Brain microvascular endothelial cell (primary cell): ENCODE measurements at regions not wholly inside any gene's neighbourhood (a gene's known extent, or its start where the extent isn't known, plus 50 kb on each side); places are given as distances from the start of the nearest gene placed in this dataset.
"Not testable (repeated sequence)": the region's sequence is repeated elsewhere in the genome, so short reads cannot be mapped to it uniquely, and the experiment has no call there.

ENCODE experiments used
- DNase-seq: peaks from one replicate; pipeline ENCODE4 v3.0.0-alpha.2; 2020
- H3K27ac ChIP-seq: fragments of 250-450 bp; sonication (Bioruptor Pico); 2 replicates; pipeline ENCODE4 v1.5.1; 2020; ENCODE audit warnings: mild to moderate bottlenecking, moderate library complexity
- H3K27me3 ChIP-seq: fragments of 250-450 bp; sonication (Bioruptor Pico); replicated peaks from 2 replicates; pipeline ENCODE4 v1.5.1; 2020; ENCODE audit warnings: mild to moderate bottlenecking
- H3K36me3 ChIP-seq: fragments of 250-450 bp; sonication (Bioruptor Pico); replicated peaks from 2 replicates; pipeline ENCODE4 v1.5.1; 2020; ENCODE audit warnings: mild to moderate bottlenecking
- H3K4me3 ChIP-seq: 2 replicates; pipeline ENCODE4 v1.5.1; 2011; ENCODE audit warnings: low read depth, mild to moderate bottlenecking, control low read depth, low read length, moderate library complexity
- CTCF ChIP-seq: IDR thresholded peaks from 2 replicates; pipeline ENCODE4 v1.5.1; 2011; ENCODE audit warnings: low read depth, mild to moderate bottlenecking, moderate library complexity, low read length, control low read depth, inconsistent platforms; ENCODE audit errors: missing control alignments
- in situ Hi-C: cut with HindIII; loops from 2 replicates; pipeline ENCODE4 v1.10.0; 2017; ENCODE audit warnings: low sequenced_read_pairs, low pct_ligation_motif_present

- Histone ChIP-seq H3K27me3 (no peaks in the 10 kb centered on the region), H3K36me3 (no peaks in the 10 kb centered on the region), H3K4me3 (no peak overlapping the region), H3K27ac (no peak overlapping the region)
- TF ChIP-seq CTCF = no peak
- in situ Hi-C loops = no loop called here
- no peak for DNase-seq
Measured at GRCh38 chr6:85278466-85279035, 171.3 kb upstream of the NT5E start.

GRCh38 chr6:85276026-85276425 lies 173.9 kb upstream of the NT5E start:
- H3K27me3 ChIP-seq, DNase-seq, in situ Hi-C loops, H3K27ac ChIP-seq, H3K36me3 ChIP-seq, H3K4me3 ChIP-seq: not testable (repeated sequence)

GRCh38 chr6:85275338-85275985 lies 174.4 kb upstream of the NT5E start:
- no peak for DNase-seq
- no peak overlapping the region for H3K27ac ChIP-seq
- no peaks in the 10 kb centered on the region for H3K27me3 ChIP-seq
- no peaks in the 10 kb centered on the region for H3K36me3 ChIP-seq
- in situ Hi-C loops = no loop called here
- TF ChIP-seq CTCF = no peak
- no peak overlapping the region for H3K4me3 ChIP-seq

- no peak overlapping the region for H3K4me3 ChIP-seq
- in situ Hi-C loops = no loop called here
- no peak for TF ChIP-seq CTCF
- no peaks in the 10 kb centered on the region for H3K27me3 ChIP-seq
- no peak overlapping the region for H3K27ac ChIP-seq
- DNase-seq = peak; percentile 44
- H3K36me3 ChIP-seq = no peaks in the 10 kb centered on the region
Measured at GRCh38 chr6:85273870-85274269, 176.0 kb upstream of the NT5E start.

- no peak overlapping the region for H3K27ac ChIP-seq
- no peak overlapping the region for H3K4me3 ChIP-seq
- DNase-seq = no peak
- H3K27me3 ChIP-seq = no peaks in the 10 kb centered on the region
- no peak for TF ChIP-seq CTCF
- H3K36me3 ChIP-seq = no peaks in the 10 kb centered on the region
- in situ Hi-C loops = no loop called here
Measured at GRCh38 chr6:85273046-85273445, 176.8 kb upstream of the NT5E start.

GRCh38 chr6:85272592-85272991 lies 177.3 kb upstream of the NT5E start:
- Histone ChIP-seq H3K36me3 (no peaks in the 10 kb centered on the region), H3K4me3 (no peak overlapping the region), H3K27me3 (no peaks in the 10 kb centered on the region), H3K27ac (no peak overlapping the region)
- in situ Hi-C loops = no loop called here
- no peak for DNase-seq
- no peak for TF ChIP-seq CTCF
